ENCODE measurements at regions not wholly inside any gene's neighbourhood (a gene's known extent, or its start where the extent isn't known, plus 50 kb on each side); places are given as distances from the start of the nearest gene placed in this dataset.

GRCh38 chr6:71402096-71402495 is 113.5 kb downstream of the OGFRL1 start:
- Histone ChIP-seq H3K27me3 (ENCODE audit: control insufficient read depth, insufficient read depth, low read length) (no peaks in the 10 kb centered on the region), H3K36me3 (ENCODE audit: control insufficient read depth, insufficient read depth, low read length) (peaks cover 4% of the 10 kb centered on the region), H3K4me3 (ENCODE audit: low read depth, low read length) (no peak overlapping the region)
- no peak for DNase-seq (ENCODE audit: low read depth)
- no peak for TF ChIP-seq CTCF (IDR thresholded peaks at IDR 0.05; ENCODE audit: insufficient read depth, low read length, poor library complexity, severe bottlenecking)

DNA sequence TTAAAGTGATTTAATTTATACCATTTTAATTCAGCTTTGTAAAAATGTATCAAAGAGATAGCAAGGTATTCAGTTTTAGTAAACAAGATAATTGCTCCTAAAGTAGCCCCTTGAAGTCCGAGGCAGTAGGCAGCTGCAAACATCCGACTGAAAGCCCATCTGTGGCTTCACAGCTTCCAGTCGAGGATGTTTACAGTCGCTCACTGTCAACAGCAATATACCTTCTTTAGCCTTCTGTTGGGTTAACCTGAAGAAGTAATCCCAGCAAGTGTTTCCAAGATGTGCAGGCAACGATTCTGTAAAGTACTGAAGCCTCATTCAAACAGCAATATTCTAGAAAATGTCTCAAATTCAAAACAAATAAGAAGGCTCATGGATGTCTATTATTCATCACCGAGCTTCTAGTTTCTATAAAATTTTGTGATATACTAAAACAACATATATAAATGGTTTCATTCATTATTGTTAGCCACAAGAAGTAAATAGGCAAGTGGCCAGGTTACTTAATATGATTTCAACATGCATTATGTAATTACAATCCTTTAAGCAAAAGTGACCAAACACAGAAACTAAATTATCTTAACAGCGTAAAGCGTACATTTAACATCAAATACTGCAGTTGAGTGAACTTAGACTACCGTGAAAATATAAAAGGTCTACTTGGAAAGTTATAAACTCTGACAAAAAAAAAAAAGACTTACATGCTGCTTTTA is 115.0 kb downstream of the OGFRL1 start:
- Histone ChIP-seq H3K36me3 (ENCODE audit: control insufficient read depth, insufficient read depth, low read length) (peaks cover 4% of the 10 kb centered on the region), H3K27me3 (ENCODE audit: control insufficient read depth, insufficient read depth, low read length) (no peaks in the 10 kb centered on the region), H3K4me3 (ENCODE audit: low read depth, low read length) (peak overlapping the region; percentile 34)
- TF ChIP-seq CTCF (IDR thresholded peaks at IDR 0.05; ENCODE audit: insufficient read depth, low read length, poor library complexity, severe bottlenecking), result no peak
- no peak for DNase-seq (ENCODE audit: low read depth)

DNA sequence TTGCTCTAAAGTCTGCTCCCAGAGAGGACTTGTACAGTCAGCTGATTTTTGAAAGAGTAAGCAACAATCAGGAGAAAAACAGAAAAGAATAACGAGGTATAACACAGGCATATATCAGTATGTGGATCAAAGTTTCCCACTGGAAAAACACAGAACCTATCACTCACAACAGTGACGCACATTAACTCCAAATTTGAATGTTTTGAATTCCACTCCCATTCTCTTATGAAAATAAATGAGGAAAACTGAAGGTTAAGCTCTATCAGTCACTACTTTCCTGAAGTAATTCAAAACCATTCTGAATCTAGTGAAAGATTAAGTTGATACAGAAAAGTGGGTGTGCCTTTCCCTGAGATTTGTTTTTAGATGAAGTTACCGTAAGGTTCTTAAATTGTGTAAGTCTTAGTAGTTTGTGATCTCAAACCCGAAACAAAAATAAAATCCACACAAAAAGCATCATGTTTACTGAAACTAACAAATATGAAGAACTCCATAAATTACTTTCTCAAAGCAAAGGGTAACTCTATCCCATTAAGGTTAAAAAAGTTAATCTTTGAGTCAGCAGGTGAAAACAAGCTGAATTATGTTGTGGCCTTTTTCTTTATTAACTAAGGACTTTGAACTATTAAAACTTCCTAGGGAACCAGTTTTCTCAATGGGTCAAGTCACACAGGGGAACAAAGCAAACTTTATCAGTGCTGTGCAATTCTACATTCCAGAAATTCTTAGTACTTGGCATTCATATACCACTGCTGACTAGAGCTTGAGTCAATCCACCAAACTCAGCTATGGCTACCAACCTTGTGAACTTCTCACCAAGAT is 115.7 kb downstream of the OGFRL1 start:
- Histone ChIP-seq H3K4me3 (ENCODE audit: low read depth, low read length) (peak overlapping the region; percentile 28), H3K36me3 (ENCODE audit: control insufficient read depth, insufficient read depth, low read length) (peaks cover 5% of the 10 kb centered on the region), H3K27me3 (ENCODE audit: control insufficient read depth, insufficient read depth, low read length) (no peaks in the 10 kb centered on the region)
- peak; percentile 83 for DNase-seq (ENCODE audit: low read depth)
- TF ChIP-seq CTCF (IDR thresholded peaks at IDR 0.05; ENCODE audit: insufficient read depth, low read length, poor library complexity, severe bottlenecking), result no peak

DNA sequence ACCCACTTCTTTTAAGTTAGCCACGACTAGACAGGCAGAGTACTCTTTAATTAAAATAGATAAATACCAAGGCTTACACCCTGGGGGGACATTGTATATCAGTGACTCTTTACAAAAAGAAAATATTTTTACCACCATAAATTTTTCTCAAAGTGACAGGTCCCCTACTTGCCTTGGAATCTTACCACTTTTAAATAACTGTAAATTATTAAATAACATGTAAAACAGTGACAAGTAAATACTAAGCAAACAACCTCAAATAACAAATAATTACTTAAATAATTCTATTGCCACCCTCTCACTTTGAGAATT is 116.3 kb downstream of the OGFRL1 start:
- no peak for DNase-seq (ENCODE audit: low read depth)
- Histone ChIP-seq H3K27me3 (ENCODE audit: control insufficient read depth, insufficient read depth, low read length) (no peaks in the 10 kb centered on the region), H3K4me3 (ENCODE audit: low read depth, low read length) (no peak overlapping the region), H3K36me3 (ENCODE audit: control insufficient read depth, insufficient read depth, low read length) (peaks cover 5% of the 10 kb centered on the region)
- TF ChIP-seq CTCF (IDR thresholded peaks at IDR 0.05; ENCODE audit: insufficient read depth, low read length, poor library complexity, severe bottlenecking), result no peak

DNA sequence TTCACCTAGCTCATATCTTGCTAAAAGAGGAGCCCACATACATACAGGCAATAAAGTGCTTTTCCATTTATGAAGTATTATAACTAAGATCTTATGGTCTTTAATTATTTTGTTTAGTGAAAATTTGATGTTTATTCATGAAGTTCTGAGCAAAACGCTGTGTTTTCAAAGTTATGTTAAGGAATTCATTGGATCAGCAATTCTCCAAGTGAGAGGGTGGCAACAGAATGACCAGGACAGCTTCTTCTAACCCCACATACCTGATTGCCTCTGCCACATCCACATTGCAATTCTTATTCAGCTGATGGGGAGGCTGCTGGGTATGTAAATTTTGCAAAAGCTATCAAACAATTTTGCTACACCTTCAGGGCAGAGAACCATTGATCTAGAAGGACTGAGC is 116.8 kb downstream of the OGFRL1 start:
- Histone ChIP-seq H3K36me3 (ENCODE audit: control insufficient read depth, insufficient read depth, low read length) (peaks cover 5% of the 10 kb centered on the region), H3K27me3 (ENCODE audit: control insufficient read depth, insufficient read depth, low read length) (no peaks in the 10 kb centered on the region), H3K4me3 (ENCODE audit: low read depth, low read length) (no peak overlapping the region)
- TF ChIP-seq CTCF (IDR thresholded peaks at IDR 0.05; ENCODE audit: insufficient read depth, low read length, poor library complexity, severe bottlenecking), result no peak
- no peak for DNase-seq (ENCODE audit: low read depth)
